ENCODE measurements at regions not wholly inside any gene's neighbourhood (a gene's known extent, or its start where the extent isn't known, plus 50 kb on each side); places are given as distances from the start of the nearest gene placed in this dataset.

DNA sequence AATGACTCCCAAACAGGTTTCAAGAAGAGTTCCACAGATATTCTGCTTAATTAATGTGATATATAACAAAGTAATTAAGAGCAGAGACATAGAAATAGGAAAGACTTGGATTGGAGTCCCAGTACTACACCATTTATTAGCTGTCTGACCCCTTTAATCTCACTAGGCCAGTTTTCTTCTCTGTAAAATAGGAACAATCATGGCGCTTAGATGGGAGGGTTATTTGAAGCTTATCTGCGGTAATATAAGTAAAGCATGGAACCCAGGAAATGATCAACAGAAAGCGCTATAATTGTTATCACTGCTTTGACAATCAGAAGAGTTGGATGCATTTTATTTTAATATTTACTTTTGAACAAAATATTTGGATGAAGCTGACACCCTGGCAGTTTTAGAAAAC, 71.3 kb upstream of the IFNE start:
- WGBS, 2 donors: 93 to 97% methylated on average over 3 of the region's 3 CpGs
- Histone ChIP-seq H3K4me1 (peaks cover 13 to 15% of the 10 kb centered on the region in 2 donors), H3K36me3 (no peaks in the 10 kb centered on the region), H3K4me3 (replicated peaks in 1 of 3) (no peak overlapping the region), H3K9me3 (no peaks in the 10 kb centered on the region), H3K27ac (no peak overlapping the region), H3K27me3 (no peaks in the 10 kb centered on the region)
- no peak for TF ChIP-seq POLR2A (IDR thresholded peaks at IDR 0.05)
- TF ChIP-seq, protein P1, sequence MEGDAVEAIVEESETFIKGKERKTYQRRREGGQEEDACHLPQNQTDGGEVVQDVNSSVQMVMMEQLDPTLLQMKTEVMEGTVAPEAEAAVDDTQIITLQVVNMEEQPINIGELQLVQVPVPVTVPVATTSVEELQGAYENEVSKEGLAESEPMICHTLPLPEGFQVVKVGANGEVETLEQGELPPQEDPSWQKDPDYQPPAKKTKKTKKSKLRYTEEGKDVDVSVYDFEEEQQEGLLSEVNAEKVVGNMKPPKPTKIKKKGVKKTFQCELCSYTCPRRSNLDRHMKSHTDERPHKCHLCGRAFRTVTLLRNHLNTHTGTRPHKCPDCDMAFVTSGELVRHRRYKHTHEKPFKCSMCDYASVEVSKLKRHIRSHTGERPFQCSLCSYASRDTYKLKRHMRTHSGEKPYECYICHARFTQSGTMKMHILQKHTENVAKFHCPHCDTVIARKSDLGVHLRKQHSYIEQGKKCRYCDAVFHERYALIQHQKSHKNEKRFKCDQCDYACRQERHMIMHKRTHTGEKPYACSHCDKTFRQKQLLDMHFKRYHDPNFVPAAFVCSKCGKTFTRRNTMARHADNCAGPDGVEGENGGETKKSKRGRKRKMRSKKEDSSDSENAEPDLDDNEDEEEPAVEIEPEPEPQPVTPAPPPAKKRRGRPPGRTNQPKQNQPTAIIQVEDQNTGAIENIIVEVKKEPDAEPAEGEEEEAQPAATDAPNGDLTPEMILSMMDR (IDR thresholded peaks at IDR 0.05): no peak
- intact Hi-C loops (cut with DNase I): no loop called here
- no peak for DNase-seq

DNA sequence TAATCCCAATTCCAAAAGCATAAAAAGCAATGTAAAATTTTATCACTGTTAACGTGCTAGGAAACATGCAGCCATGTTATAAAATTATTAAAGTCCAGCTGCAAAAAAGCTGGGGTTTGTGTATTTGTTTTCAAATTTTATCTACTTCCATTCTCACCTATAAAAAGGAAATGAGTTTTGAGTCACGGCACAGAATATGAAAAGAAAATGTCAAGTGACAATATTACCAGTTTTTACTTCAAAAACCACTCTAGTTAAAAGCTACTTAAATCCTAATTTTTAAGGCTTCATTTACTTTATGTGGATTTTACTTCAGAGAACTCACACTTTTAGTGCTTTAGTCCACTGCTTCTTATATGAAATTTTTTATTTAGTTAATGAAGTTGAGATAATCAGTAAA, 72.7 kb upstream of the IFNE start:
- intact Hi-C loops (cut with DNase I): no loop called here
- TF ChIP-seq, protein P1 (IDR thresholded peaks at IDR 0.05): no peak
- TF ChIP-seq POLR2A (IDR thresholded peaks at IDR 0.05): no peak
- H3K36me3 ChIP-seq: no peaks in the 10 kb centered on the region
- no peaks in the 10 kb centered on the region for H3K9me3 ChIP-seq
- peaks cover 4 to 11% of the 10 kb centered on the region in 2 donors for H3K4me1 ChIP-seq
- no peak overlapping the region for H3K4me3 ChIP-seq (replicated peaks in 1 of 3)
- WGBS, 2 donors: 93% methylated on average over 2 of the region's 2 CpGs
- DNase-seq: no peak
- no peaks in the 10 kb centered on the region for H3K27me3 ChIP-seq
- H3K27ac ChIP-seq: no peak overlapping the region

DNA sequence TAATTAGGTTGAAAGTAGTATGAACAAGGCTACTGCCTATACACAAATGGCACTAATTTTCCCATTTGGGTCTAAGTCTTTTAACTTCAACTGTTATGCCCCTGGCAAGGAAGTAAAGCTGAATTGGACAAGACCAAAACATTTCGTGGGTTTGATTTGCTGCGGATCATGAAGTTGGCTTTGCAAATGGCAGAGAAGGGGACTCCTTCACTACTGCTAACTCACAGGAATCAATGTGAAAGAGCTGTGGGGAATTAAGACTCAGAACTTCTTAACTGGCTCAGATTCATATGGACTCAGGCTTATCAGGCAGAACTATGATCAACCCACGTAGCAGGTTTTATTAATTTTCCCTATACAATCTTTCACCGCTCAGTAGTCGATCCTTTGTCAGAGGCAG, 73.8 kb upstream of the IFNE start:
- no peak overlapping the region for H3K27ac ChIP-seq
- no peaks in the 10 kb centered on the region for H3K36me3 ChIP-seq
- intact Hi-C loops (cut with DNase I): no loop called here
- H3K4me3 ChIP-seq (replicated peaks in 1 of 3): no peak overlapping the region
- no peak for DNase-seq
- TF ChIP-seq POLR2A (IDR thresholded peaks at IDR 0.05): no peak
- TF ChIP-seq, protein P1 (IDR thresholded peaks at IDR 0.05): no peak
- 91 to 96% methylated on average over 5 of the region's 5 CpGs for WGBS, 2 donors
- no peaks in the 10 kb centered on the region for H3K9me3 ChIP-seq
- H3K4me1 ChIP-seq: peaks cover 0 to 6% of the 10 kb centered on the region in 2 donors
- H3K27me3 ChIP-seq: no peaks in the 10 kb centered on the region

DNA sequence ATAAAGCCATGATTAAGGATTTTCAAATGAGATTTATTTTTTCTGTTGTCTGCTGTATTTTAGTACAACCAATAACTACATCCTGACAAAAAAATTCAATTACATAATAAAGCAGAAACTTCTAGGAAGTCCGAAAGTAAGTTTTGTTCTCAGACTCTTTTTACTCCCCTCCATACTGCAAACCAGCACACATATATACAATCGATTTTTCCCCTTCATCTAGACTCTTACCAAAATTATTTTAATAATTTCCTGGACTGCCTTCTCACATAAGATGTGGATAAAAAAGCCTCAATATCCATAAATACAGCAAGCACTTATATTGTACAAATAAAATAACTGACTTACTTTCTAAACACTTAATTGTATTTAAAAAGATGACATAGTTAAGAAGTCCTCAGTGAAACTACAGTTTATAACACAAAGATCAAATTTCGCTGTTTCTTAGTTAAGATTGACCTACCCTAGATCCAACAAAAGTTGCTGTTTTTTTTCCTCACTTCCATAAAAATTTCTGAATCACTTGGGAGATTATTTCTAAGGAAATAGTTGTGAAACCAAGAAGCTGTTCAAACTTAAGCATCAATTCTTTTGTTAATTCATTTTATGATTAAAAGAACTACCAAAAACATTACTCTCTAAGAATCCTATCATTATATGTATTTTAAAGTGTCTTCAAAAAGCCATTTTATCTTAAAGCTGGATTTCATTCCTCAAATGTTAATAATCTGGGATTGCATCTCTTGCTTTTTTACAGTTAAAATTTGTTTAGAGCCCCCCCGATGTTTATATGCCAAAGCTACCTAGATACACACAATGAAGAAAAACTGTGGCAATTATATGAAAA, 74.7 kb upstream of the IFNE start:
- no peak for DNase-seq
- WGBS, 2 donors: 91 to 92% methylated on average over 4 of the region's 4 CpGs
- H3K27ac ChIP-seq: no peak overlapping the region
- TF ChIP-seq POLR2A (IDR thresholded peaks at IDR 0.05): no peak
- no peaks in the 10 kb centered on the region for H3K9me3 ChIP-seq
- no peaks in the 10 kb centered on the region for H3K27me3 ChIP-seq
- no peaks in the 10 kb centered on the region for H3K36me3 ChIP-seq
- intact Hi-C loops (cut with DNase I): no loop called here
- no peak overlapping the region for H3K4me3 ChIP-seq (replicated peaks in 1 of 3)
- peaks cover 0 to 6% of the 10 kb centered on the region in 2 donors for H3K4me1 ChIP-seq

DNA sequence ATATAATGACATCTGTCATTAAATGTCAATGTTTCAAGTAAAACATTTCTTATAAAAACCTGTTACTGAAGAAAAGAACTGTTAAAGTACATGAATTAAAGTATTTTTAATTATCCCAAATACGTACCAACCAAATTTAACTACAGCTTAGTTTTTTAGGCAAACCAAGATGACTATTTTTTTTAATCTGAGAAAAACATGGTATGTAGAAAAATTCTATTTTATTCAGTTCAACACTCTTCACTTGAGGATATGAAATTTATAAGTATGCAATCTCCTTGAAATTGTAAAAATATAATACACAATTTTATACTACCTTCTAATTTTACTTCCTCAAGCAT, 75.3 kb upstream of the IFNE start:
- TF ChIP-seq POLR2A (IDR thresholded peaks at IDR 0.05): no peak
- TF ChIP-seq, protein P1 (IDR thresholded peaks at IDR 0.05): no peak
- Histone ChIP-seq H3K9me3 (no peaks in the 10 kb centered on the region), H3K4me1 (peaks cover 0 to 6% of the 10 kb centered on the region in 2 donors), H3K4me3 (replicated peaks in 1 of 3) (no peak overlapping the region), H3K36me3 (no peaks in the 10 kb centered on the region), H3K27ac (no peak overlapping the region), H3K27me3 (no peaks in the 10 kb centered on the region)
- DNase-seq: no peak
- WGBS, 2 donors: 92 to 97% methylated on average over 1 of the region's 1 CpG
- intact Hi-C loops (cut with DNase I): no loop called here
